HG03159 (cell line): ENCODE measurements at regions not wholly inside any gene's neighbourhood (a gene's known extent, or its start where the extent isn't known, plus 50 kb on each side); places are given as distances from the start of the nearest gene placed in this dataset.

ENCODE experiments used
- ATAC-seq: cut with Tn5 transposase; IDR thresholded peaks from one replicate; pipeline ENCODE4 v1.9.1; 2021; ENCODE audit warnings: mild to moderate bottlenecking, moderate library complexity; ENCODE audit not compliant: unreplicated experiment

GRCh38 chr4:151917145-151917734, 156.4 kb upstream of the GATB start:
- no peak for ATAC-seq

GRCh38 chr4:151912632-151913031, 151.8 kb upstream of the GATB start:
- ATAC-seq, result no peak

GRCh38 chr4:151911970-151912369, 151.2 kb upstream of the GATB start:
- ATAC-seq, result no peak

- ATAC-seq, result no peak
Observed at GRCh38 chr4:151908734-151909497, 148.1 kb upstream of the GATB start.

GRCh38 chr4:151908201-151908600, 147.4 kb upstream of the GATB start:
- ATAC-seq, result no peak

GRCh38 chr4:151906438-151906837, 145.6 kb upstream of the GATB start:
- no peak for ATAC-seq

- peak; percentile 95 for ATAC-seq
Observed at GRCh38 chr4:151905197-151905596, 144.4 kb upstream of the GATB start.

GRCh38 chr4:151901631-151902030, 140.8 kb upstream of the GATB start:
- ATAC-seq, result no peak

GRCh38 chr4:151896880-151897279, 136.1 kb upstream of the GATB start:
- no peak for ATAC-seq

- ATAC-seq, result no peak
Observed at GRCh38 chr4:151895671-151896070, 134.9 kb upstream of the GATB start.

GRCh38 chr4:151894246-151894645, 133.4 kb upstream of the GATB start:
- no peak for ATAC-seq

GRCh38 chr4:151888367-151888866, 127.6 kb upstream of the GATB start:
- ATAC-seq, result peak; percentile 40

- peak; percentile 29 for ATAC-seq
Observed at GRCh38 chr4:151887816-151888180, 127.0 kb upstream of the GATB start.

- peak; percentile 78 for ATAC-seq
Observed at GRCh38 chr4:151887031-151887815, 126.4 kb upstream of the GATB start.

- ATAC-seq, result no peak
Observed at GRCh38 chr4:151885123-151885522, 124.3 kb upstream of the GATB start.

- ATAC-seq, result no peak
Observed at GRCh38 chr4:151883747-151884146, 122.9 kb upstream of the GATB start.

- peak; percentile 55 for ATAC-seq
Observed at GRCh38 chr4:151882072-151882803, 121.4 kb upstream of the GATB start.

- no peak for ATAC-seq
Observed at GRCh38 chr4:151879705-151880445, 119.1 kb upstream of the GATB start.

GRCh38 chr4:151876381-151876988, 115.7 kb upstream of the GATB start:
- ATAC-seq, result no peak

- ATAC-seq, result no peak
Observed at GRCh38 chr4:151874328-151874727, 113.5 kb upstream of the GATB start.
